GM21723 (cell line): ENCODE measurements at regions not wholly inside any gene's neighbourhood (a gene's known extent, or its start where the extent isn't known, plus 50 kb on each side); places are given as distances from the start of the nearest gene placed in this dataset.

Source experiments
- ATAC-seq: cut with Tn5 transposase; IDR thresholded peaks from one replicate; pipeline ENCODE4 v1.9.1; 2021; ENCODE audit warnings: mild to moderate bottlenecking, moderate library complexity; ENCODE audit not compliant: unreplicated experiment

DNA sequence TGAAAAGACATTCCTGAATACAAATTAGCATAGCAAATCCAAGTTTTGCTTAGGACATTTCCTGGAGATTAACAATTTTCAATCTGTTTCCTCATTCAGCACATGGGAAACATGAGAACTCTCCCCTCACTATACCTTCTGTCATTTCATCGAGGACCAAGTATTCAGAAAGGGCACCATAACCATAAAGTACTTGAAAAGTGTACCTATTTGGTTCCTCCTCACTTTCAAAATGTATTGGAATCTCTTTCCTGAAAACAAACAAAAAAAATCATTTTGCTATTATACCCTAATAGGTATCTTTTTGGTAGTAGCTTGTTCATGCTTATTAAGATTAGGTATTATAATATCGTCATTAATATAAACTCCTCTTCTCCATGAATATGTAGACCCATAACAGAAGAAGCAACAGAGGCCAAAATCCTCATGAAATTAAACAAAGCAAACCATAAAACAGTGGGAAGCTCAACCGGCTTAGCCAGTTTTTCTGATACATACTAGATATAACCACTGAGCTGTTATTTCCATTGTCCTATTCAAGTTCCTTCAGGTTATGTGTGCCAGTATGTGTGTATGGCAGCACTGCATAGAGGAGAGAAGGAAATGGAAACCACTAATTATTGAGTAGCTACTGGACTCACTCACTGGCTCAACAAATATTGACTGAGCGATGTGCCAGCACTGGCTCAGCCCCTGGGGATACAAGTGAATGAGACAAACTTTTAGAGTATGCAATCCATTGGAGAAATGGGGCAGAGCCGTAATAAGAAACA is 274.0 kb downstream of the MAFB start:
- ATAC-seq: no peak

DNA sequence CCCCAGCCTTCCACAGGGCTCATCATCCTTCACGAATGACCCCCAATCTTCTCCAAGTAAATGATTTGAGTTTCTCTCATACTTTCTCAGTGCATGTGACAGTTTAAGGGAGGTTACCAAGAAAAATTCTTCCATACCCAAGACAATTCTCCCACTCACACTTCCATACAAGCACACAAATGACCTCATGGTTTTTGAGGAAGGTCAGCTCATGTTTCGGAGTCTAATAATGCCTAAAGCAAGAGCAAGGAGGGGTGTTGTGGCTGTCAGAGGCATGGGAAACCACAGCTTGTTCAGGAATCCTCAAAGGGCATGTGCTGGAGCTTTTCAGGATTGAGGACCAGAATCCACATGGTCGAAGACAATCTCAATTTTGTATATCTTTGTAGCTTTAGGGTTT is 279.0 kb downstream of the MAFB start:
- ATAC-seq: no peak

- ATAC-seq: no peak
Observed at GRCh38 chr20:40397467-40397866, 291.6 kb downstream of the MAFB start.

GRCh38 chr20:40393197-40394079 is 295.6 kb downstream of the MAFB start:
- no peak for ATAC-seq

- ATAC-seq: no peak
Observed at GRCh38 chr20:40390654-40391053, 298.4 kb downstream of the MAFB start.

GRCh38 chr20:40370800-40371199 is 318.2 kb downstream of the MAFB start:
- no peak for ATAC-seq

DNA sequence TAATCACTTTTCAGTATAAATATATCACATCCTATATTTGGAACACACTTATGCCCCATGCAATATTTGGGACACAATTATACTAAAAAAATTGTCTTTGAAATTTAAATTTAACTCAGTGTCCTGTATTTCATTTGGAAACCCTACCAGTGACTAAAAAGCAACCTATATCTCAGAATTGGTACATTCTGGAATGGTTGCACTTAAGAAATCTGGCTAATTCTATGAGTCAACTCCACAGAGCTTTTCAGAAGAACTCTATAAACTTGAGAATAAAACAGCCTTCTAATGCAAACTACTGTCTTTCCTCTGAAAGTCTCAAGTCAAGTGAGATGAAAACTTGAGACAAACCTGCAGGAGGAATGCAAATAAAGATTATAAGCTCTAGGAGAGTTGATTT is 320.2 kb downstream of the MAFB start:
- ATAC-seq: no peak

- ATAC-seq: no peak
Observed at GRCh38 chr20:40361916-40362315, 327.1 kb downstream of the MAFB start.

DNA sequence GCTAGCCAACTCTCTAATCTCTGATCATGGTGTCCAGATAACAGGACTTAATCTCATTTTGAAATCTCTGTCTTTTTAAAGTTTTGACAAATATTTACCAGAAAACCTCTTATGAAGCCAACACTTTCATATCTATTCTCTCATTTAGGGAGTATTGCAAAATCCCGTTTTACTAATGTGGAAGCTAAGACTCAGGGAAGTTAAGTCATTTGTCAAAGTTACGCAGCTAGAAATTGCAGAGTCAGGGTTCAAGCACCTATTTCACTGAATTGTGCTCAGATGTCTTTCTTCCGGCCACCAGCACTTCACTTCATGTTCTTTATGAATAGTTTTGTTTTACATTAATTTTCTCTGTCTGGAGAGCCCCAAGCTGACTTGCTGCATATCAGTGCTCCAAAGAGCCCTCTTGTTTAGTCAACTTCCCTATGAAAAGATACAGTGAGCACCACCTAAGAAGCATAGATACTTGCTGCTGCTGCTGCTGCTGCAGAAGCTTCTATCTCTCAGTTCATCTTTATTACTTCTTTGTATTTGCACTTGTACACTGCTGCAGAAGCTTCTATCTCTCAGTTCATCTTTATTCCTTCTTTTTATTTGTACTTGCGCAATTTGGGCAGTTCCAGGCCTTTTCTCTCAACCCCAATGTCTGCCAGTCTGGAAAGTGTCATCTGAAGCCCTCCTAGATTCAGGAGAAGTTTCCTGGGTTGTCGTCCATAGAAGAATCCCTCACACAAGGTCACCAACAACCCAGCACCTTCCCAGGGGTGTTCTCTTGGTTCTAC is 329.7 kb downstream of the MAFB start:
- ATAC-seq: no peak

- ATAC-seq: no peak
Observed at GRCh38 chr20:40354880-40355279, 334.2 kb downstream of the MAFB start.

GRCh38 chr20:40343390-40343789 is 345.6 kb downstream of the MAFB start:
- ATAC-seq: no peak

DNA sequence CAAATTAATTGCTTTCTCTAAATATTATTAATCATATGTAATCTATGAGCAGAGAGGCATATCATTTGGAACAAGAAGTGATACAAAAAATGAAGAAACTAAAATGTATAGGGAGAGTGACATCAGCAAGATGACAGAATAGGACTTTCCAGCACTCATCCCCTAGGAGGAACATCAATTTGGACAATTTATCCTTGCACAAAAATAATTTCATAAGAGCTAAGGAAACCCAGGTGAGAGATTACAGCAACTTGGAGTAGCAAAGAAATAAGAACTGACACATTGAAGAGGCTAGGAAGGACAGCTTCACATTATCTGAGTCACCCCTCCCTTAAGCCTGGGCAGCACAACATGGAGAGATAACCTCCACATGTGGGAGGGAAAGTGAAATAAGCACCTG is 347.5 kb downstream of the MAFB start:
- ATAC-seq: no peak

DNA sequence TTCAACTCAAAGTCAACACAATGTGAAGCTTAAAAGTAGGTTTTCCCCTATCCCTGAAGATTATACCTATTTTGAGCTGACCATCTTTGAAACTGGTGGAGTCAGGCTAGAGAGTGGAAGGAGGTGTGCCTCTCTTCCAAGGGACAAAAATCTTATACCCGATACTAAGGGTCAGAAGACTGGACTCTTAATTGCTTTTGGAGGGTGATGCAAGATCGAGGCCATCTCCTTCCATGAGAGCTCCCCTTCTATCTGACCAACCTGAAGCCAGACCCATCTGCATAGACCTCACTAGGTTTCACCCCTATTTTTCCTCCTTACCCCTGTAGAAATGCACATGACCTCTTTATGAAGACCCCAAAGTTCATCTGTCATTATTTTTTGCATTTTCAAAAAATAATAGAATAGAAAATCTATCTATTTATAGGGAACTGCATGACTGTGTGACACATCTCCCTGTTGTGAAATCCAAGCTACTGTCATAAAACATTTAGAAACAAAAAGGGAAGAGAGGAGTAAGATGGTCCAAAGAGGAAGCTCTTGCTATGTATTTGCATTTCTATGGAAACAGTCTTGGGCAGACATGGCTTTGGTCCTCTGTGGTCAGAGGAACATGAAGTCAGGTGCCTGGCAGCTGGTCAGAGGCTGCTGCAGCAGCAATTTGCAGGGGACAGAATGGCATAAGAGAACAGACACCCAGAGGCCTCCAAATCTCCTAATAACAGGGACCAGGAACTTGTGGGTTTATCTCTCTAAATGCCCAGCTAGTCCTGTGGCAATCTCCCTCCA is 349.2 kb downstream of the MAFB start:
- ATAC-seq: no peak

DNA sequence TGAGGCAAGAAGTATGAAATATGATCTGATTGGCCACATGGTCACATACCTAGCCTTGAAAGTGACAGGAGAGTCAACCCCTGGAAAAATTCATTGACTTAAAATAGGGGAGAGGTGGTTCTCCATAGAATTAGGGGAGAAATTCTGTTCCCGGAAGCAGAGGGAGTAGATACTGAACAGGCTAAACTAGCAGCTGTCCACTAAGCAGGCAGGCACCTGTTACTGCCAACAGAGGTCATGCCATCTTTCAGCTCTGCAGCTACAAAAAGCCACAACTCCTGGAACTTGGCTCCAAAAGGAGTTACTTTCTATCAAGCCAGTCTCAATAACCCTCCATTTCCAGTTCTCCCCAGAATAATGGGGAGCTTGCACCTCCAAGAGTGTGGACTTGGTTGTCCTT is 352.5 kb downstream of the MAFB start:
- ATAC-seq: no peak

- ATAC-seq: no peak
Observed at GRCh38 chr20:40335901-40336351, 353.1 kb downstream of the MAFB start.

GRCh38 chr20:40335437-40335836 is 353.6 kb downstream of the MAFB start:
- no peak for ATAC-seq

DNA sequence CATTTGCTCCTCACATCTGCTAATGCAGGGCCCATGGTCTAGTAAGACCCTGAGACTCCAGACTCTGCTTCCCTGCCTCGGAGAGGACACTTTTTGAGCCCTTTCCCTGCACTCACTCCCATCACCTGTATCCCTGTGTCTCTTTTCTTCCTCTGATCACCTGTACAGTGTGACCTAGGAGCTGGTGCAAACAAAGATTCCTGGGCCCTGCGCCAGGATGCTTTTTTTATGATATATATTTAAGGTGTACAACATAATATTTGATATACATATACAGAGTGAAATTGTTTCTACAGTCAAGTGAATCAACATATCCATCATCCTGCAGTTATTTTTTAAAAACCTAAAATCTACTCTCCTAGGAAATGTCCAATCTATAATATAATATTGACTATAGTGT is 355.4 kb downstream of the MAFB start:
- no peak for ATAC-seq

GRCh38 chr20:40331807-40332560 is 357.1 kb downstream of the MAFB start:
- no peak for ATAC-seq

DNA sequence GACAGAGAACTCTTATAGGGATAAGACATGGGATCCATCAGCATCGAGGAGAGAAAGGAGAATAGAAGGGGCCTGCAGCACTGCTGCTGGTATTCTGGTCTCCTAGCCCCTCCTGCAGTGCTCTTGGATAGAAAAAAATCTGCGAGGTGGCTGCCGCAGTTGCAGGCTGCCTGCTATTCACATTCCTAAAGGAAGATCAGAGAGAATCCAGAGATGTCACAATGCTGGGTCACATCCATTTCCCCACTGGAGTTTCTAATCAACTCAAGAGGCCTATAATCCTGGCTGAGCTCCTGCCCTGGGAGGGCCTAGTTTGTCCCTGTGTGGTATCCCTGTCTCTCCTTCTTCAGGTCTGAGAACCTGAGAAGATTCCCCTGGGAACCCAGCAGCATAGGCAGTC is 357.8 kb downstream of the MAFB start:
- no peak for ATAC-seq

DNA sequence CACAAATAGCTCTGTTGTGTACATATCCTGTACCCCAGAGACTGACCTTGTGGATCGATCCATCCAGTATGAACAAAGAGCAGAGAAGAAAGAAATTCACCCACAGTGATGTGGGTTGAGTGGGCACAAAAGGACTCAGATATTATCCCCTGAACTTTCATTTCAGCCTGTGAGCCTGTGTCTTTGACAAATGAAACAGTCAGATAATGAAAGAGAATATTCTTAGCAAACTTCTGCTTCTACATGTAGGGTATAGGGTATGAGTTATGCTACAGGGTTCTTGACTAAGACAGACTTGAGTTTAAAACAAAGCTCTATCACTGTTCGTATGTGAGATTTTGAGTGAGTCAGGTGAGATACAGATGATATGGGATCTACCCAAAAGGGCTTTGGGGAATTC is 359.7 kb downstream of the MAFB start:
- ATAC-seq: no peak
